ENCODE measurements at regions not wholly inside any gene's neighbourhood (a gene's known extent, or its start where the extent isn't known, plus 50 kb on each side); places are given as distances from the start of the nearest gene placed in this dataset.

GRCh38 chr4:186943411-186943810 lies 219.8 kb upstream of the FAT1 start:
- Histone ChIP-seq H3K36me3 (ENCODE audit: control insufficient read depth, insufficient read depth, low read length) (no peaks in the 10 kb centered on the region), H3K4me3 (ENCODE audit: extremely low read depth, insufficient read depth, low read length, poor library complexity, severe bottlenecking) (no peak overlapping the region), H3K27ac (ENCODE audit: low read depth, low read length, severe bottlenecking) (no peak overlapping the region), H3K4me1 (ENCODE audit: control insufficient read depth, insufficient read depth, low read length, poor library complexity, severe bottlenecking) (peaks cover 28% of the 10 kb centered on the region), H3K9me3 (ENCODE audit: control insufficient read depth, low read length) (no peaks in the 10 kb centered on the region)
- 88 to 96% methylated on average over 2 of the region's 2 CpGs for WGBS, 2 experiments (ENCODE audit: insufficient coverage in 2 of 2)

DNA sequence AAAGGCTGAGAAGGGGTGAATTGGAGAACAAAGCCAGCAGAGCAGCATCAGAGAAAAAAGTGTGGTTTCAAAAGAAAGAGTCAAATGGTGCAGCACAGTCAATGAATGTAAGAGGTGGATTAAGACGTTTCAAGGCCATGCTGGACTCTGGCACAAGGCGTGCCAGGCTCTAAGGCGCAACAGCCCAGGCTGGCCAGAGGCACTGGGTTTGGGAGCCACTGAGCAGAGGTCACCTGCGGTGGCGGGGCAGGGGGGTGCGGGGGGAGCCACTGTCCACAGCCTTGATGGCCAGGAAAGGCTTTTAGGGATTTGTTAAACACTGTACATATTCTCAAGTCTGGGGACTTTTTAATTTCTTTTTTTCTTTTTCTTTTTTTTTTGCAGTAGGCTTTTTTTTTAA lies 222.5 kb upstream of the FAT1 start:
- Histone ChIP-seq H3K4me3 (ENCODE audit: extremely low read depth, insufficient read depth, low read length, poor library complexity, severe bottlenecking) (no peak overlapping the region), H3K36me3 (ENCODE audit: control insufficient read depth, insufficient read depth, low read length) (no peaks in the 10 kb centered on the region), H3K27ac (ENCODE audit: low read depth, low read length, severe bottlenecking) (no peak overlapping the region), H3K9me3 (ENCODE audit: control insufficient read depth, low read length) (no peaks in the 10 kb centered on the region), H3K4me1 (ENCODE audit: control insufficient read depth, insufficient read depth, low read length, poor library complexity, severe bottlenecking) (peaks cover 44% of the 10 kb centered on the region)
- WGBS, 2 experiments (ENCODE audit: insufficient coverage in 2 of 2), result 84 to 87% methylated on average over 4 to 6 of the region's 6 CpGs

DNA sequence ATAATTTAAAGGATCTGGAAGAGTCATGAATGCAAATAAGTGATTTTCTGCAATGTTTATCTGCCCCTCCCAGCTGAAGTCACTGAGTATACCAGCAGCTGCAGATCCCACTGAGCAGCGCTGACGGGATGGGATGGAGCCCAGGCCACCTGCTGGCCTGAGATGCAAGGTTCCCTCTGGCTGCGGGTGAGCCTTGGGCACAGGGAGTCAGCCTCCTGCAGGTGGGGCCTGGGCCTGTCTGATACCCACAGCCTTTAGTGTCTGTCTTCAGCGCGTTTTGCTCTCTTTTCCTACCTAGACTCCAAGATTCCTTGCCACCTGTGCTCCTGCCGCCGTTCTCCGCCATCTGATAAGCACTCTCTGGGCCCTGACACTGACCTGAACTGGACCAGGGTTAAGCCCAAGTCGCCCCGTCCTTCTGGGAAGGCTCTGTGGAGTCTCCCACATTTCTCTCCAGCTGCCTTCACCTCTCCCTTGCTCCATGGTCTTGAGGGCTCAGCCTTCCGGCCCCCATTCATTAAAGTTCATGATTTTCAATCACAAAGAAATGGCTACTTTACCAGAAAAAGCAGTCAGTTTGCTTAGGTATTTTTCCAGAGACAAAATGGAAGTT lies 223.1 kb upstream of the FAT1 start:
- H3K36me3 ChIP-seq (ENCODE audit: control insufficient read depth, insufficient read depth, low read length), result no peaks in the 10 kb centered on the region
- peaks cover 44% of the 10 kb centered on the region for H3K4me1 ChIP-seq (ENCODE audit: control insufficient read depth, insufficient read depth, low read length, poor library complexity, severe bottlenecking)
- H3K4me3 ChIP-seq (ENCODE audit: extremely low read depth, insufficient read depth, low read length, poor library complexity, severe bottlenecking), result no peak overlapping the region
- H3K27ac ChIP-seq (ENCODE audit: low read depth, low read length, severe bottlenecking), result no peak overlapping the region
- no peaks in the 10 kb centered on the region for H3K9me3 ChIP-seq (ENCODE audit: control insufficient read depth, low read length)
- WGBS, 2 experiments (ENCODE audit: insufficient coverage in 2 of 2), result 70% methylated on average over 10 to 11 of the region's 11 CpGs

- no peaks in the 10 kb centered on the region for H3K36me3 ChIP-seq (ENCODE audit: control insufficient read depth, insufficient read depth, low read length)
- no peak overlapping the region for H3K4me3 ChIP-seq (ENCODE audit: extremely low read depth, insufficient read depth, low read length, poor library complexity, severe bottlenecking)
Observed at GRCh38 chr4:186948361-186949242, 224.9 kb upstream of the FAT1 start.

GRCh38 chr4:186949847-186950246 lies 226.2 kb upstream of the FAT1 start:
- no peaks in the 10 kb centered on the region for H3K36me3 ChIP-seq (ENCODE audit: control insufficient read depth, insufficient read depth, low read length)
- H3K27ac ChIP-seq (ENCODE audit: low read depth, low read length, severe bottlenecking), result no peak overlapping the region
- peaks cover 33% of the 10 kb centered on the region for H3K4me1 ChIP-seq (ENCODE audit: control insufficient read depth, insufficient read depth, low read length, poor library complexity, severe bottlenecking)
- no peak overlapping the region for H3K4me3 ChIP-seq (ENCODE audit: extremely low read depth, insufficient read depth, low read length, poor library complexity, severe bottlenecking)
- WGBS, 2 experiments (ENCODE audit: insufficient coverage in 2 of 2), result 77% methylated on average over 5 of the region's 6 CpGs; no CpG with 5 or more reads in 1 of the 2 experiments
- H3K9me3 ChIP-seq (ENCODE audit: control insufficient read depth, low read length), result no peaks in the 10 kb centered on the region

More at GRCh38 chr4:186948361-186949242, 224.9 kb upstream of the FAT1 start:
- WGBS, 2 experiments (ENCODE audit: insufficient coverage in 2 of 2), result 32 to 35% methylated on average over 9 of the region's 14 CpGs
- no peaks in the 10 kb centered on the region for H3K9me3 ChIP-seq (ENCODE audit: control insufficient read depth, low read length)
- peak overlapping the region; percentile 83 for H3K27ac ChIP-seq (ENCODE audit: low read depth, low read length, severe bottlenecking)
- H3K4me1 ChIP-seq (ENCODE audit: control insufficient read depth, insufficient read depth, low read length, poor library complexity, severe bottlenecking), result peaks cover 35% of the 10 kb centered on the region

- Histone ChIP-seq H3K9me3 (ENCODE audit: control insufficient read depth, low read length) (no peaks in the 10 kb centered on the region), H3K4me3 (ENCODE audit: extremely low read depth, insufficient read depth, low read length, poor library complexity, severe bottlenecking) (no peak overlapping the region), H3K4me1 (ENCODE audit: control insufficient read depth, insufficient read depth, low read length, poor library complexity, severe bottlenecking) (peaks cover 22% of the 10 kb centered on the region), H3K36me3 (ENCODE audit: control insufficient read depth, insufficient read depth, low read length) (no peaks in the 10 kb centered on the region), H3K27ac (ENCODE audit: low read depth, low read length, severe bottlenecking) (no peak overlapping the region)
- 87 to 95% methylated on average over 3 of the region's 3 CpGs for WGBS, 2 experiments (ENCODE audit: insufficient coverage in 2 of 2)
Observed at GRCh38 chr4:186952709-186953108, 229.1 kb upstream of the FAT1 start.

DNA sequence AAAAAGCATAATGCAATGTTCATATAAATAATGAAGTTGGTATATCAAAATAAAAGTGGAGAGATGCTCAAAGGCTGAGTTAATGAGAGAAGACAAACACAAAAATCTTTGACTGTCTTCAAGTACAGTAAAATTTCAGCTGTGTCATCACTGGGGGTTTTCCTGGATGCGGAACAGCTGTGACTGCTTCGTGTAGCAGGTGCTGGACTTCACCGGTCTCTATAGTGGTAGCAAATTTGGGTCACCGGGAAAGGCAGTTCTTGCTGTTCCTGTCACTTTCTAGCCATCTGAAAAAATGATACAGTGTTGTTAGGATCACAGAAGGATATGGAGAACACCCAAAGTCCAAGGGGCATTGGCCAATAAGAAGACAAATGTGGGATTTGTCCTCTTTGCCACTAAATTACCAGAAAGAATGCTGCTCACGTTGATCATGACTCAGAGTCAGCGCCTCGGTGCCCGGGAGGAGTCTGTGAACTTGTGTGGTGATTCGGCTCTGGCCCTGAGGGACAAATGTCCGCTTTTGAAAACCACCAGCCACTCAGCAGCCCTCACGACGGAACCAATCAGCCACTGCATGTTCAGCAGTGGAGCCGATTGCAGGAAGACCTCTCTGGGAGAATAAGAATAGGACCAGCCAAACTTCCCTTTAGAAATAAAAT lies 230.1 kb upstream of the FAT1 start:
- no peak overlapping the region for H3K4me3 ChIP-seq (ENCODE audit: extremely low read depth, insufficient read depth, low read length, poor library complexity, severe bottlenecking)
- peaks cover 20% of the 10 kb centered on the region for H3K4me1 ChIP-seq (ENCODE audit: control insufficient read depth, insufficient read depth, low read length, poor library complexity, severe bottlenecking)
- no peak overlapping the region for H3K27ac ChIP-seq (ENCODE audit: low read depth, low read length, severe bottlenecking)
- no peaks in the 10 kb centered on the region for H3K36me3 ChIP-seq (ENCODE audit: control insufficient read depth, insufficient read depth, low read length)
- H3K9me3 ChIP-seq (ENCODE audit: control insufficient read depth, low read length), result no peaks in the 10 kb centered on the region
- WGBS, 2 experiments (ENCODE audit: insufficient coverage in 2 of 2), result 88 to 94% methylated on average over 13 of the region's 13 CpGs

DNA sequence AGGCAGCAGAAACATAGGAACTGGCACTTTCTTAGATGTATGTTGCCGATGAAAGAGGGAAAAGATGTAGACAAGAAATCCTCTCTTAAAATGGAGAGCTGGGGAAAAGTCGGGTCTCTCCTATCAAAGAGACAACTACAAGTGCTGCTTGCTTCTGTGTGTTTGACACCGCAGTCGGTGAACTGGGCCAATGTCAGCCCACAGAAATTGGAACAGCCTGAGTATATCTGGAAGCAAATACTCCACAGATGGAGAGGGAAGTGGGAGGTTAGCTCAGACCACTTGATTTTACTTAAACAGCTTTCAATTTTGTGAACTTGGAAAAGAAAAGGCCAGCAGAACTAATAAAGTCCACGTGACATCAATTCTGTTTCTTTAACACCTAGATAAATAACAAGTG lies 230.9 kb upstream of the FAT1 start:
- H3K4me3 ChIP-seq (ENCODE audit: extremely low read depth, insufficient read depth, low read length, poor library complexity, severe bottlenecking), result no peak overlapping the region
- no peak overlapping the region for H3K27ac ChIP-seq (ENCODE audit: low read depth, low read length, severe bottlenecking)
- 93% methylated on average over 2 of the region's 5 CpGs; no CpG with 5 or more reads in 1 of the 2 experiments for WGBS, 2 experiments (ENCODE audit: insufficient coverage in 2 of 2)
- peaks cover 14% of the 10 kb centered on the region for H3K4me1 ChIP-seq (ENCODE audit: control insufficient read depth, insufficient read depth, low read length, poor library complexity, severe bottlenecking)
- H3K36me3 ChIP-seq (ENCODE audit: control insufficient read depth, insufficient read depth, low read length), result no peaks in the 10 kb centered on the region
- no peaks in the 10 kb centered on the region for H3K9me3 ChIP-seq (ENCODE audit: control insufficient read depth, low read length)

GRCh38 chr4:186954956-186955355 lies 231.3 kb upstream of the FAT1 start:
- Histone ChIP-seq H3K36me3 (ENCODE audit: control insufficient read depth, insufficient read depth, low read length) (no peaks in the 10 kb centered on the region), H3K4me1 (ENCODE audit: control insufficient read depth, insufficient read depth, low read length, poor library complexity, severe bottlenecking) (peaks cover 10% of the 10 kb centered on the region), H3K9me3 (ENCODE audit: control insufficient read depth, low read length) (no peaks in the 10 kb centered on the region), H3K4me3 (ENCODE audit: extremely low read depth, insufficient read depth, low read length, poor library complexity, severe bottlenecking) (no peak overlapping the region), H3K27ac (ENCODE audit: low read depth, low read length, severe bottlenecking) (no peak overlapping the region)
- WGBS, 2 experiments (ENCODE audit: insufficient coverage in 2 of 2), result 87 to 94% methylated on average over 6 of the region's 7 CpGs

- 92% methylated on average over 2 of the region's 3 CpGs; no CpG with 5 or more reads in 1 of the 2 experiments for WGBS, 2 experiments (ENCODE audit: insufficient coverage in 2 of 2)
- Histone ChIP-seq H3K4me1 (ENCODE audit: control insufficient read depth, insufficient read depth, low read length, poor library complexity, severe bottlenecking) (peaks cover 8% of the 10 kb centered on the region), H3K27ac (ENCODE audit: low read depth, low read length, severe bottlenecking) (no peak overlapping the region), H3K36me3 (ENCODE audit: control insufficient read depth, insufficient read depth, low read length) (no peaks in the 10 kb centered on the region), H3K9me3 (ENCODE audit: control insufficient read depth, low read length) (no peaks in the 10 kb centered on the region), H3K4me3 (ENCODE audit: extremely low read depth, insufficient read depth, low read length, poor library complexity, severe bottlenecking) (no peak overlapping the region)
Observed at GRCh38 chr4:186957952-186958555, 234.4 kb upstream of the FAT1 start.
